SW 1271 (cell line): ENCODE measurements at regions not wholly inside any gene's neighbourhood (a gene's known extent, or its start where the extent isn't known, plus 50 kb on each side); places are given as distances from the start of the nearest gene placed in this dataset.
"Not testable (repeated sequence)": the region's sequence is repeated elsewhere in the genome, so short reads cannot be mapped to it uniquely, and the experiment has no call there.

Experiments
- DNase-seq, 2 experiments: peaks; one replicate each; lab custom pipeline; 2025; lab: John Stamatoyannopoulos, UW

GRCh38 chr10:4159173-4159572 lies 374.2 kb upstream of the KLF6 start:
- DNase-seq: no peak

- no peak for DNase-seq
These were observed 369.2 kb upstream of the KLF6 start for GRCh38 chr10:4154191-4154715.

GRCh38 chr10:4151466-4151865 lies 366.5 kb upstream of the KLF6 start:
- no peak for DNase-seq

GRCh38 chr10:4150676-4151075 lies 365.7 kb upstream of the KLF6 start:
- no peak for DNase-seq

DNA sequence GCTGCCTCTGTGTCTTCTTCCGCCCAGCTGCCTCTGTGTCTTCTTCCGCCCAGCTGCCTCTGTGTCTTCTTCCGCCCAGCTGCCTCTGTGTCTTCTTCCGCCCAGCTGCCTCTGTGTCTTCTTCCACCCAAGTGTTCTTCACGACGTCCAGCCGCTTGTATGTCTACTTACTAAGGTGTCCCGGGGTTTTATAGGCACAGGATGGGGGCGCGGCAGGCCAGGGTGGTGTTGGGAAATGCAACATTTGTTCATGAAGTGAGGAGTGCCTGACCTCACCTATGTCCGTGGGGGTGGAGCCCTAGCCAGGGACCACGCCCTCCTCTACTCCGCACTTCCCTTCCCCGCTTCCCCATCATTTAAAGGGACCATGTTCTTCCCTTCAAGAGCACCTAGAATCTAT lies 364.5 kb upstream of the KLF6 start:
- not testable (repeated sequence) for DNase-seq

- no peak for DNase-seq
These were observed 362.2 kb upstream of the KLF6 start for GRCh38 chr10:4147245-4147644.

- DNase-seq: no peak
These were observed 359.8 kb upstream of the KLF6 start for GRCh38 chr10:4144817-4145216.

GRCh38 chr10:4141471-4141870 lies 356.5 kb upstream of the KLF6 start:
- no peak for DNase-seq

DNA sequence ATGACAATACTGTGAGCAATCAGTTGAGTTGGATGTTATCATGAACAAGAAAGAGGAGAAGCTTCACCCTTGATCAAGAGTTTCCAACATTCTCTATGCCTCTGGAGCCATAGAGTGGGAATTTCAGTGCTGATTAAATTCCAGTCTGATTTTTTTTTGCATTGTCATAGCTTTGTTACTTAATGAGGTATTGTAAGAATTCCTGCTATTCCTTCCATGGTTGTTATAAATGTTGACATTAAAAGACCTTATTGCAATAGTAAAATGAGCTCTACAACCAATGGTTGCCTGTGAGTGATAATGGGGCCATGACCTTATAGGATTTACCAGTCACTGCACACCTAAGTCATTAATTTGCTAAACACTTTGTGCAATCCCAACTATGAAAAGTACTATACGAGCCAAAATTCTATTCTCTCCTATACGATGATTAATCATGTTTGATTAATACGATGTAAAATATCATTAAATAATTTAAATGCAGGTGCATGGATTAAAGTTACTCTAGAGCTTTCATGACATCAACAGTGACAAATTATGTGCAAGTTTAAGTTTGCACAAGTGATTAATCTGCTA lies 353.2 kb upstream of the KLF6 start:
- DNase-seq: no peak

- DNase-seq: no peak
These were observed 352.3 kb upstream of the KLF6 start for GRCh38 chr10:4137299-4137698.

DNA sequence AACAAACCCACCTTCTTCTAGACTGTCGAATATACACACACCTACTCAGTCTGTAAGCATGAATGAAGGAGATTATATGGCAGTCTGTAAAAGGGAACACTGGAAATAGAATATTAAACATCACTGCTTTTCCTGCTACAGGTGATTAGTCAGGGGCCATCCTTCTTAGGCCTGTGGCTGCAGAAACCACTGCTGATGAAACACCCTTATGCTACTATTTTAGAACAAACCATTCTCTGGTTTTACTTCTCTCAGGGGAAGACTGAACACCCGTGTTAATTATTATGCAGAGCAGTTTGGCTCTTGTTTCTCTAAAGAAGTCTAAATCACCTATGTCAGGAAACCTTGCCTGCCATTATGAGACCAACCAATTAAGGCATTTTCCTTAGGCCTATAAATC lies 351.1 kb upstream of the KLF6 start:
- DNase-seq: no peak

- no peak for DNase-seq
These were observed 347.2 kb upstream of the KLF6 start for GRCh38 chr10:4132216-4132556.

GRCh38 chr10:4131407-4132215 lies 346.6 kb upstream of the KLF6 start:
- DNase-seq: peak; percentile 12 to 66

GRCh38 chr10:4130685-4131084 lies 345.7 kb upstream of the KLF6 start:
- DNase-seq: no peak

GRCh38 chr10:4129866-4130477 lies 345.0 kb upstream of the KLF6 start:
- DNase-seq: no peak

GRCh38 chr10:4127518-4128315 lies 342.7 kb upstream of the KLF6 start:
- no peak for DNase-seq

- DNase-seq: no peak
These were observed 340.8 kb upstream of the KLF6 start for GRCh38 chr10:4125776-4126175.

DNA sequence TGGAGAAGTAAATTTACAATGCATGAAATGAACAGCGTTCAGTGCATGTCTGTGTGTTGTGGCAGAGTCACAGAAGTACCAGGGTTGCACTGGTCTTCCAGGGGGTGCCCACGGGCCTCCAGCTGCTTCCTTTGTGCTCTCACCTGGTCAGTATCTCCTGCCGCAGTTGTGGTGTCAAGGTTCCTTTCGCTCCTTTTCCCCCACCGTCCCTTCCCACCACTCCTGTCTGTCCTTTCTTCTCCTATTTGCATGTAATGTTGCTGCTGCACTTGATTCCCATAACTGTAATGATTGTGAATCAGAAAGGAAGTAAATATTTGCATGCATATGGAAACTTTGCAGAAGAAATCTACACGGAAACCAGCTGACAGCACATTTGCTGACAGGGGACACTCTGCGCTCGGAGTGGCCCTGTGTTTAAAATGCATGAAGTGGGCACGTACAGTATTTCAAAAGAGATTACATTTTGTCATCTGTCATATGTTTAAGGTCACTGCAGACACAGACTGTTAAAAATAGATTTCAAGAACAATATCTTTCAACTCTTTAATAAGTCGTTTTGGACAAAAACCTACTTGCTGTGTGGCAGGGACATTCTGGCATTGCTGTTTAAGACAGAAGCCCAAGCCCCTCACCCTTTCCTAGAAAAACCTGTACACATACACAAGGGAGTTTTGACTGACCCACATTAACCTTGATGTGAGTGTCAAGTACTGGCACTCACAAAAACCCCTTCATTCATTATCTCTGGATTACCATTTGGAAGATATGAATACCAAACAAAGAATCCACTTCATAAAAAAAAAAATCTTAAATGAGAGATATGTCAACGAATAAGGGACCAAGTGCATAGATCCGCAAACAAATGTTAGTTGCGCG lies 336.7 kb upstream of the KLF6 start:
- no peak for DNase-seq

DNA sequence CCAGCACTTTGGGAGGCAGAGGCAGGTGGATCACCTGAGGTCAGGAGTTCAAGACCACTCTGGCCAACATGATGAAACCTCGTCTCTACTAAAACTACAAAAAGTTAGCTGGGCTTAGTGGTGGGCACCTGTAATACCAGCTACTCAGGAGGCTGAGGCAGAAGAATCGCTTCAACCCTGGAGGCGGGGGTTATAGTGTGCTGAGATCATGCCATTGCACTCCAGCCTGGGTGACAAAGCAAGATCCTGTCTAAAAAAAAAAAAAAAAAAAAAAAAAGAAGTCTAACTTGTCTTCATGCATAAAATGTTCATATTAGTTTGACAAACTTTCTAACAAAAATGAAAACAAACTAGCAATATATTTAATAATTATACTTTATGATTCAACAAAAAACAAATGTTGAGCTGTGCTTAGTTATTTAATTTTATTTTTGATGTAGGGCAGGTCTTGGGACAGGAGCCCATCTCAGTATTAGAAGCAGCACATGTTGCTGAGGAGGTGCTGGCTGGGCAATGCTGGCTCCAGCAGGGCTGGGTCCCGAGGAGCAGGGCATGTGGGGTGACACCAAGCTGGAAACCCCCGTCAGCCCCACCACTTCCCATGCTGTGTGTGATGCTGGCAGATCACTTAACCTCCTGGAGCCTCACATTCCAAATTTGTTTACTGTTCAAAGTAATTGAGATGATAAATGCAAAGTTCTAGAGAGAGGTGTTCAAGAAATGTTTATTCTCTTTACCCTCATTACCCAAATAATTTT lies 335.3 kb upstream of the KLF6 start:
- DNase-seq: no peak

DNA sequence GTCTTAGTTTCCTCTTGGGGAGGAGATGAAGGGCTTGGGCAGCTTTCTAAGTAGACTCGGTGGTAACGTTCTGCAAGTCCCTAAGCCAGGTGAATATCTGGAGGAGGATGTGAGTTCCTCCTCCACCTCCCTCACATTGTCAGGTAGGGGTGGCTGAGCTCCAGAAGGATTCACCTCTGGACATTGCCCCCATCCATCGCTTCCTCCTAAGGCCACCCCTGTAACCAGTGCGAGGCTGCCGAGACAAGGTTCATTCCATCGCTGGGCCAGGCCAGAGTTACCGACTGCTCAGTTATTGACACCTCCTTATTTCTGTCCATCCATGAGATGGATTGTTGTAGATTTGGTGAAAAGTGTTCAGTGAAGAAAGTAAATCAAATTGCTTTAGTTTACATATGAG lies 334.1 kb upstream of the KLF6 start:
- DNase-seq: no peak

- no peak for DNase-seq
These were observed 332.6 kb upstream of the KLF6 start for GRCh38 chr10:4117604-4118003.
